Esophagus muscularis mucosa (tissue), 4 donors: ENCODE measurements at regions not wholly inside any gene's neighbourhood (a gene's known extent, or its start where the extent isn't known, plus 50 kb on each side); places are given as distances from the start of the nearest gene placed in this dataset.

Source experiments
- EP300 ChIP-seq: sonication (generic); formaldehyde crosslinking; IDR thresholded peaks from one replicate; pipeline ENCODE4 v1.6.1; 2017; ENCODE audit warnings: antibody characterized with exemption
- POLR2A ChIP-seq: fragments of 450-650 bp; IDR thresholded peaks from one replicate; pipeline ENCODE4 v1.6.1; 2017; ENCODE audit warnings: antibody characterized with exemption, moderate library complexity, mild to moderate bottlenecking, low read depth
- POLR2AphosphoS5 ChIP-seq, 2 donors: sonication (generic); formaldehyde crosslinking; IDR thresholded peaks; one replicate each; pipeline ENCODE4 v1.6.1; 2017; ENCODE audit warnings: antibody characterized with exemption in 2 of 2
- TF ChIP-seq, protein P1 (sequence below), 3 experiments: fragments of 200-600 bp in 2 of 3; fragments of 450-650 bp in 1 of 3; sonication (generic) in 2 of 3; IDR thresholded peaks; one replicate each; pipeline ENCODE4 v1.5.1; 2017 to 2019; ENCODE audit warnings: antibody characterized with exemption in 3 of 3, mild to moderate bottlenecking in 2 of 3, moderate library complexity in 1 of 3

DNA sequence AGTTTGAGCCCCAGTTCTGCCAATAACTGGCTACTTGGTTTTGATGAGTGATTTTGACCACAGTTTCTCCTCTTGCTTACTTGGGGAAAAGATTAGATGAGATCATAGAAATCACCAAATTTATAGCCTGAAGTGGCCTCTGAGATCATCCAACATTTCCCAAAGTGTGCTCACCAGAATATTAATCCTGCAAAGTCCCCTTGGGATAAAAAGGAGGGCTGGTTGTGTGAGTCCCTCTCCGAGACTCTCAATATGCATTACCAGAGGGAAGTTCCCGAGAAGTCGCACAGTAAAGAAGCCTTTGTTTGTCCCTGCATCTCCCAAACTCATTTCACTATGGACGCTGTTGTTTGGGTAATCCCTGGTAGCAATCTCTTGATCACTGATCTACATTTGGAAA is 88.4 kb upstream of the ADRA1B start:
- TF ChIP-seq, protein P1, sequence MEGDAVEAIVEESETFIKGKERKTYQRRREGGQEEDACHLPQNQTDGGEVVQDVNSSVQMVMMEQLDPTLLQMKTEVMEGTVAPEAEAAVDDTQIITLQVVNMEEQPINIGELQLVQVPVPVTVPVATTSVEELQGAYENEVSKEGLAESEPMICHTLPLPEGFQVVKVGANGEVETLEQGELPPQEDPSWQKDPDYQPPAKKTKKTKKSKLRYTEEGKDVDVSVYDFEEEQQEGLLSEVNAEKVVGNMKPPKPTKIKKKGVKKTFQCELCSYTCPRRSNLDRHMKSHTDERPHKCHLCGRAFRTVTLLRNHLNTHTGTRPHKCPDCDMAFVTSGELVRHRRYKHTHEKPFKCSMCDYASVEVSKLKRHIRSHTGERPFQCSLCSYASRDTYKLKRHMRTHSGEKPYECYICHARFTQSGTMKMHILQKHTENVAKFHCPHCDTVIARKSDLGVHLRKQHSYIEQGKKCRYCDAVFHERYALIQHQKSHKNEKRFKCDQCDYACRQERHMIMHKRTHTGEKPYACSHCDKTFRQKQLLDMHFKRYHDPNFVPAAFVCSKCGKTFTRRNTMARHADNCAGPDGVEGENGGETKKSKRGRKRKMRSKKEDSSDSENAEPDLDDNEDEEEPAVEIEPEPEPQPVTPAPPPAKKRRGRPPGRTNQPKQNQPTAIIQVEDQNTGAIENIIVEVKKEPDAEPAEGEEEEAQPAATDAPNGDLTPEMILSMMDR (IDR thresholded peaks at IDR 0.05): no peak
- no peak for TF ChIP-seq EP300
- no peak for TF ChIP-seq POLR2AphosphoS5 (IDR thresholded peaks at IDR 0.05)
- no peak for TF ChIP-seq POLR2A
